NCI-H1417 (cell line): ENCODE measurements at regions not wholly inside any gene's neighbourhood (a gene's known extent, or its start where the extent isn't known, plus 50 kb on each side); places are given as distances from the start of the nearest gene placed in this dataset.
"Not testable (repeated sequence)": the region's sequence is repeated elsewhere in the genome, so short reads cannot be mapped to it uniquely, and the experiment has no call there.

Source experiments
- DNase-seq, 3 experiments: peaks; one replicate each; lab custom pipeline; 2025; lab: John Stamatoyannopoulos, UW

DNA sequence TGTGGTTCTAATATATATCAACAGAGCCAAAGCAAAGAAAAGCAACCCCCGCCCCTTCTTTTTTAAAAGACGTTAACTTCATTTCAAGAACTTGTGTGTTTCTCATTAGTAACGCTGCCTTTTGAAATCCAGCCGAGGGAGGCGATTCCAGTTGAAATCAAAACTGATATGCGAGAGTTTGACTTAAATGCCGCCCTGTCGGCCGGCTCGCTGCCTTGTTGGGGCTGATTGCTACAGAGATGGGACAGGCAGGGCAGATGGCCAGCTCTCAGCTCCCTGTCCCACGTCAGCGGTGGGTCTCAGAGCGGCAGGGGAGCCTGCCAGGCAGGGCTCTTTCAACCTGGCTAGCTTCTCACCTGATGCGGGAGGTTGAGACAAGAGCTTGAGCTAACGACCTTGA lies 51.9 kb upstream of the ALX4 start:
- DNase-seq = no peak

DNA sequence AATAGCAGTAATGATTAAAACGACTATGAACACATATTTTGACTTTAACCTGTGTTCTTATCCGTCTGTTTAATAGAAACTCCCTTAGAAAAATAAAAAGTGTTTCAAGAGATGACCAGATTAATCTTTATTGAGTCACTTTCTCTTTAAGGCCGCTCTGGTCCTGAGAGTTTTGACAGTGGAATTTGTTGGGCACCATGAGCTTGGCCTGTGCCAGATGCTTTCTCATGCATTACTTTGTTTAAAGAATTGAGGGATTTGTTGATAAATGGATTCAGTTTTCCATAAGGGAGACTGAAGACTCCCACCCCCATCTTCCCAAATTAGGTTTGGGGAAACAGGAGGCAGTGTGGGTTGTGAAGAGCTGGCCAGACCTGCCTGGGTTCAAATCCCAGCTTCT lies 53.2 kb upstream of the ALX4 start:
- DNase-seq = no peak

DNA sequence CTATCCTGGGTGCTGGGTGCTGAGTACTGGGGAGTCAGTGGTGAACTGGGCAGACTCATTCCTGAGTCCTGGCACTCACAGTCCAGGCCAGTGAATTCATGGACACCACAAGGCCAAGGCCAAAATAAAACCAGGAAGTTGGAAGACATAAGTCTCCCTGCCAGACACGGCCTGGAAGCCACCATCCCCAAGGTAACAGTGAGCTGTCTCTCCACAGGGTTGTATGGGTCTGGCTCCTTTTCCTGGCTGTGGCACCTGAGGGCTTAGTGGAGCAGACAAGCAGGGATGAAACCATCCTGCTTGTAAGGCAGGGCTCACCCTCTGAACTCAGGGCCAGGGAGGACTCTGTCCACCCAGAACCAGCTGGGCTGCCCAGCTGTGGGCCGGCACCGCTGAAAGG lies 54.7 kb upstream of the ALX4 start:
- DNase-seq = no peak

DNA sequence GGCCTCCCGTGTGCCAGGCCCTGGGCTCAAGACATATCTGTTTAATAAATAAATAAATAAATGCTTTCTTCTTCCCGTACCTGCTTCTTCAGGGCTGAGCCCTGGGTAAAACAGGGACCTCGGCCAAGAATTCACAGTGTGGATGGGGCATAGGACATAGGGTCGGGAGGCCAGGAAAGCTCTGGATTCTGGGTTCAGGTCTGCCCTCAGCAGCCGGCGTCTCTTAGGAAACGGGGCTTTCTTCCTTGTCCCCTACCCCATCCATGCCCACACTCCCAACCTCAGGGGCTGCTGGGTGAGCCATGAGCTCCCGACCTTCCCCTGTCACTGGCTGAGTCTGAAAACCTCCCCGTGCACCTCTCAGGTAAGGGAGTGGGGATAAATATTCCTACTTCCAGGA lies 55.7 kb upstream of the ALX4 start:
- DNase-seq = no peak

- no peak for DNase-seq
These were observed 56.1 kb upstream of the ALX4 start for GRCh38 chr11:44366026-44366425.

DNA sequence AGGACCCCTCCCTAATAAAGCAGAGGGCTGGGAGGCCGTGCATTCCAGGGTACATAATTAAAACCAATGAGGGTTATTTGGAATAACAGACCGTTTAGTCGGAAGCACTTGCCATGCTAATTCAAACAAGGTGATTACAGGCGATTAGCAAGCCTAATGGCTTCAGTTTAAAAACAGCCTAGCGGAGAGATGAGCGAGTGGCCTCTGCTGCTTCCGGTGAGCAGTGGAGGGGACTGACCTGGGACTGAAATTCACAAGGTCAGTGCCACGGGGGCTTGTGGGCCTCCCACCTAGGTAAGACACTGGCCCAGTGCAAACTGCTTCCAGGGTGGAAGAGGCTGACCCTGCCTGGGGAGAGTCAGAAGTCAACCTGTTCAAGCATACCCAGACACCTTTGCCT lies 56.8 kb upstream of the ALX4 start:
- peak in 1 of 3 experiments; percentile 26 for DNase-seq

- peak in 1 of 3 experiments; percentile 3 for DNase-seq
These were observed 57.5 kb upstream of the ALX4 start for GRCh38 chr11:44367452-44367851.

DNA sequence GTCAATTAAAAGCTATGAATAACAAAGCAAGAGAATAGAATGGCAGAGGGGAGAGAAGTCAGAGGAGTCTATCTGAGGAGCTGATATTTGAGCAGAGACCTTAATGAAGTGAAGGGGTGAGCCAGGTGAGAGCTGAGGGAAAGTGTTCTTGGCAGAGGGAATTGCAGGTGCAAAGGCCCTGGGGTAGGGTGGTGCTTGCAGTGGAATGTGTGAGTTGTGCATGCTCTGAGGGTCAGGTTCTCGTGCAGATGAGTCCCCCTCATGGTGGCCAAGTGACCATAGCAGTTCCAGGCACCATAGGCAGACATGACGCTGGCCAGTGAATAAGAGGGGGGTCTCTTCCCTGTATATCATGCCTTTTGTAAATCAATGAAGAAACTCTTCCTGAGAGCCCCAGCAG lies 58.9 kb upstream of the ALX4 start:
- no peak for DNase-seq

- not testable (repeated sequence) for DNase-seq
These were observed 61.1 kb upstream of the ALX4 start for GRCh38 chr11:44371042-44371441.

- DNase-seq = no peak
These were observed 61.8 kb upstream of the ALX4 start for GRCh38 chr11:44371706-44372105.

DNA sequence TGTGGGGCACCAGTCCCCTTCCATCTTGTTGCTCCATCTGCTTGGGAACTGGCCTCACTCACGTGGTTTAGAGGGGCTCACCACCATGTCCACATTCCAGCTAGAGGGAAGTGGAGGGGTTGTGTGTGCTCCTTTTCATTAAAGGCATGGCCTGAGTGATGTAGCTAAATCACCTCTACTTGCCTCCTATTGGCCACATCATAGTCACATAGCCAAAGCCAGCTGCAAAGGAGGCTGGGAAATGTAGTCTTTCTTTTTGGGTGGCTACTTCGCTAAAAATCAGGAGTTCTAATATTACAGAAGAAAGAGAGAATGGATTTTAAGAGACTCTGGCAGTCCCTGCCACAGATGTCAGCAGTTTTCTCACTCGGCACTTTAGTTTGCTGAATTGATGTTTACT lies 63.0 kb upstream of the ALX4 start:
- no peak for DNase-seq

DNA sequence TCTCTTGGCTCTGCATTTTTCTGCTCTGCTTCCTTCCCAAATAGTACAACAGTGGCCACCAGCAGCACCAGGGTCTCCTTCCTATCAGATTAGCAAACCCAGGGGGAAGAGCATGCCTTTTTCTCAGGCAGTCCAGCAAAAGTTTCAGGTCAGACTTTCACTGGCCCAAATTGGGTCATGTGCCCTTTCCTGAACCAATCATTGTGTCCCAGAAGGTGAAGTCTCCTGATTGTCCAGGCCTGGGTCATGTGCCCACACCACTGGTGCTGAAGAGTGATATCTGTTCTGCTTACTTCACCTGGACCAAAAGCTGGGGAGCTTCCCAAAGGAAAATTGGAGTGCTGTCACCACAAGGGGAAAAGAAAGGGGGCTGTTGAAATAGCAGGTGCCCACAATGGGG lies 64.1 kb upstream of the ALX4 start:
- no peak for DNase-seq

- no peak for DNase-seq
These were observed 66.5 kb upstream of the ALX4 start for GRCh38 chr11:44376423-44376822.

DNA sequence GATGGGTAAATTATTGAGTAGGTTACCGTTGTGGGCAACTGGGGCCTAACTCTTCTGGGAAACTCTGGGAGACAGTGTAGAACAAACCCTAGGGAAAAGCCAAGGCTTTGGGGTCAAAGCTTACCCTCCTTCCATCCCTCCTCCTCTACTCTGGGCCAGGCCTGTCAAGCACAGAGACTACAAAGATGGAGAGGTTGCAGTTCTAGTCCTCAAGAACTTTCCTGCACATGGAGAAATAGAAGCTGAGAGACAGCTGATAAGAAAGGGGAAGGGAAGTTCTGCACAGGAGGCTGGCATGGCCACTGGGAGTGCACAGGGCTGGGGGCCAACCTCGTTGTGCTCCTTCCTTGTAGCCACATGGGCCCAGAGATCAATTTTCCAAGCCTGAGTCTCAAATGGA lies 67.2 kb upstream of the ALX4 start:
- no peak for DNase-seq

GRCh38 chr11:44377914-44378321 lies 68.0 kb upstream of the ALX4 start:
- no peak for DNase-seq

GRCh38 chr11:44379141-44380008 lies 69.4 kb upstream of the ALX4 start:
- peak in 1 of 3 experiments; percentile 56 for DNase-seq

GRCh38 chr11:44380009-44380313 lies 70.0 kb upstream of the ALX4 start:
- DNase-seq = peak in 1 of 3 experiments; percentile 35

GRCh38 chr11:44380820-44381219 lies 70.9 kb upstream of the ALX4 start:
- DNase-seq = no peak

GRCh38 chr11:44381261-44381660 lies 71.3 kb upstream of the ALX4 start:
- DNase-seq = no peak

GRCh38 chr11:44382118-44382517 lies 72.2 kb upstream of the ALX4 start:
- no peak for DNase-seq

- no peak for DNase-seq
These were observed 72.8 kb upstream of the ALX4 start for GRCh38 chr11:44382656-44383240.

DNA sequence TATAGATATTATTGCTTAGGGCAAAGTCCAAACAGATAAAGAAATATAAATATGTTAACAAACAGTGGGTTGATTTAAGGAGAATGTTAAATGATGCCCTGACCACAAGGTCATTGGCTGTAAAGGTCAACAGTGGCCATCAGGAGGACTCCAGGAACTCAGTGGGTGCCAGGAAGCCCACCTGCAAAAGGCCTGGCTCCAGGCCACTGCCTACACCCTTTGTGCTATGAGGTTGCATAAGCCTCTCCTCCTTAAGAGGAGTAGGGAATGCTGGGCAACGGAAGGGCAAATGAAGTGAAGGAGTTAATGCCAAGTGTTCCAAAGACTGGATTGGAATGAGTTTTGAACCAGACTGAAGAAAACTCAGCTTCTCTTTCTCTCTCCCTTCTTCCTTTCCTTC lies 73.3 kb upstream of the ALX4 start:
- DNase-seq = no peak

DNA sequence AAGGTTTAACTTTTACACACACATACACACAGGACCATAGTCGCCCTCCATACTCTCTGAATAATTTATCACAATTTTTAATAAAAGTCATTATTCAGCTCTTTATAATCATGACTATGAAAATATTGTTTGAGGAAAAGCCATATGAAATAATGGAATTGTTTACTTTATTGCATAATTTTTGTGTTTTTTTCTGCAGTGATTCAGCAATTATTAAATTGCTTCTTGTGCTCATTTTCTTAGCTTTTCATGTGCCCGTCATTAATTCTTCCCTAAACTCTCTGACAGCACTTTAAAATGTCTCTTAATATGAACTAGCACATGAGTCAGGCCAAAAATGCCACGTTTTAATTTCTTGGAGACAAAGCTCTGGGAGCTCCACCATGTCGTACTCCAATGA lies 77.5 kb upstream of the ALX4 start:
- DNase-seq = no peak

GRCh38 chr11:44387825-44388224 lies 77.9 kb upstream of the ALX4 start:
- DNase-seq = no peak
